HepG2 (cell line): ENCODE measurements at regions not wholly inside any gene's neighbourhood (a gene's known extent, or its start where the extent isn't known, plus 50 kb on each side); places are given as distances from the start of the nearest gene placed in this dataset.

ENCODE experiments used
- ATAC-seq: fragments of 200-7000 bp; cut with Tn5 transposase; 3 replicates; pipeline ENCODE4 v1.9.1; 2020; ENCODE audit warnings: mild to moderate bottlenecking, moderate library complexity
- BruUV-seq: library from RNA; stranded (reverse); fragments of 400-500 nt; replicated peaks from 2 replicates; lab custom pipeline; 2021; lab: Mats Ljungman, UMichigan
- CTCF ChIA-PET: fragments of 300-600 bp; formaldehyde crosslinking; extraction: SDS; loops from one replicate; lab custom pipeline; 2021; ENCODE audit warnings: low total read pairs, inconsistent platforms, low intra/inter-chr PET ratio; lab: Yijun Ruan, JAX
- POLR2A ChIA-PET: fragments of 350-600 bp; sonication (Branson Sonifier 250); formaldehyde crosslinking; loops from one replicate; lab custom pipeline; 2020; ENCODE audit warnings: antibody characterized with exemption, inconsistent platforms; lab: Yijun Ruan, JAX
- DNase-seq: peaks from one replicate; pipeline ENCODE4 v3.0.0-alpha.2; 2015; ENCODE audit warnings: low spot score
- FAIRE-seq: peaks from 3 replicates; lab custom pipeline; 2011; peaks lifted over from hg19 to GRCh38; lab: Jason Lieb, UNC
- H2AFZ ChIP-seq: one replicate; pipeline ENCODE4 v1.6.1; 2011; ENCODE audit warnings: low read length, inconsistent platforms
- H3K27ac ChIP-seq: fragments of 300-600 bp; 3 replicates; pipeline ENCODE4 v1.8.0; 2011; ENCODE audit warnings: mixed run types, mild to moderate bottlenecking, mixed read lengths, low read length, inconsistent platforms; ENCODE audit not compliant: insufficient read depth; ENCODE audit errors: extremely low read length
- H3K27me3 ChIP-seq, 2 experiments: fragments of 200-600 bp in 1 of 2; 2 replicates in 1 of 2; 3 replicates in 1 of 2; pipeline versions ENCODE4 v1.6.0 to v1.8.0; 2011; ENCODE audit warnings: low read length in 2 of 2, mild to moderate bottlenecking in 2 of 2, moderate library complexity in 2 of 2, inconsistent platforms in 1 of 2; ENCODE audit not compliant: insufficient read depth in 2 of 2, control insufficient read depth in 1 of 2
- H3K36me3 ChIP-seq, 2 experiments: fragments of 200-600 bp in 1 of 2; replicated peaks in 1 of 2; 2 replicates in 1 of 2; 3 replicates in 1 of 2; pipeline versions ENCODE4 v1.5.1 to v1.8.0; 2011; ENCODE audit warnings: low read length in 2 of 2, inconsistent platforms in 1 of 2; ENCODE audit not compliant: insufficient read depth in 2 of 2, control insufficient read depth in 1 of 2
- H3K4me1 ChIP-seq: 2 replicates; pipeline ENCODE4 v1.5.1; 2012; ENCODE audit warnings: low read length, inconsistent platforms; ENCODE audit not compliant: insufficient read depth
- H3K4me2 ChIP-seq: 2 replicates; pipeline ENCODE4 v1.6.0; 2011; ENCODE audit warnings: low read depth, low read length, inconsistent platforms
- H3K4me3 ChIP-seq, 3 experiments: fragments of 200-600 bp in 1 of 3; sonication (generic), shearing (Covaris generic) in 1 of 3; replicated peaks in 1 of 3; 2 replicates each; pipeline ENCODE4 v1.5.1; 2011 to 2016; ENCODE audit warnings: low read length in 3 of 3, inconsistent platforms in 2 of 3, low read depth in 2 of 3, mild to moderate bottlenecking in 2 of 3, control low read depth in 1 of 3, mixed read lengths in 1 of 3; ENCODE audit not compliant: insufficient read depth in 1 of 3
- H3K79me2 ChIP-seq: one replicate; pipeline ENCODE4 v1.6.1; 2011; ENCODE audit warnings: low read length, inconsistent platforms; ENCODE audit not compliant: insufficient read depth
- H3K9ac ChIP-seq: 2 replicates; pipeline ENCODE4 v1.6.0; 2011; ENCODE audit warnings: mild to moderate bottlenecking, low read depth, low read length, inconsistent platforms; ENCODE audit not compliant: insufficient read depth
- H3K9me3 ChIP-seq: 2 replicates; pipeline ENCODE4 v1.5.1; 2012; ENCODE audit warnings: mild to moderate bottlenecking, low read length
- H4K20me1 ChIP-seq: 2 replicates; pipeline ENCODE4 v1.6.0; 2011; ENCODE audit warnings: inconsistent platforms, mild to moderate bottlenecking, low read length, moderate library complexity; ENCODE audit not compliant: insufficient read depth
- CERS6 ChIP-seq: sonication (generic); formaldehyde crosslinking; IDR thresholded peaks from 2 replicates; pipeline ENCODE4 v1.5.0; 2020; ENCODE audit warnings: missing genetic modification reagents
- CHCHD3 ChIP-seq: sonication (generic); formaldehyde crosslinking; IDR thresholded peaks from 2 replicates; pipeline ENCODE4 v1.8.0; 2022; ENCODE audit warnings: mild to moderate bottlenecking, missing genetic modification reagents, moderate library complexity
- MED13 ChIP-seq: sonication (generic); formaldehyde crosslinking; IDR thresholded peaks from 2 replicates; pipeline ENCODE4 v1.5.0; 2020; ENCODE audit warnings: missing genetic modification reagents
- SIX1 ChIP-seq: sonication (generic); formaldehyde crosslinking; IDR thresholded peaks from 2 replicates; pipeline ENCODE4 v1.4.0; 2020; ENCODE audit warnings: missing genetic modification reagents, borderline replicate concordance
- ZBTB10 ChIP-seq: sonication (generic); formaldehyde crosslinking; IDR thresholded peaks from 2 replicates; pipeline ENCODE4 v1.4.0; 2020; ENCODE audit warnings: missing genetic modification reagents, borderline replicate concordance
- ZFP36 ChIP-seq: fragments of 150-350 bp; IDR thresholded peaks from 2 replicates; pipeline ENCODE4 v1.6.1; 2018; ENCODE audit warnings: borderline replicate concordance, low read length, low read depth; ENCODE audit not compliant: partially characterized antibody
- ZNF468 ChIP-seq: sonication (generic); formaldehyde crosslinking; IDR thresholded peaks from 2 replicates; pipeline ENCODE4 v1.8.0; 2022; ENCODE audit warnings: mild to moderate bottlenecking, moderate library complexity, missing genetic modification reagents
- ZNF773 ChIP-seq: sonication (generic); formaldehyde crosslinking; IDR thresholded peaks from 2 replicates; pipeline ENCODE4 v1.4.0; 2020; ENCODE audit warnings: missing genetic modification reagents, borderline replicate concordance
- WGBS: methylation state at CpG from one replicate; pipeline ENCODE4 v1.1.6; 2017; ENCODE audit warnings: low lambda C conversion rate; 5-methylcytosine and 5-hydroxymethylcytosine counted together
- in situ Hi-C: cut with HindIII; loops from 2 replicates; pipeline ENCODE4 v1.10.0; 2017; ENCODE audit warnings: low pct_unique_long_range_greater_than_20kb; ENCODE audit not compliant: extremely low pct_ligation_motif_present
- intact Hi-C: fragments of 100-400 bp; cut with micrococcal nuclease; formaldehyde crosslinking; loops from one replicate; pipeline ENCODE4 v1.10.0; 2022; ENCODE audit not compliant: unreplicated experiment

- Histone ChIP-seq H3K4me1 (no peaks in the 10 kb centered on the region), H3K9me3 (no peaks in the 10 kb centered on the region), H3K27me3 (peaks cover 0 to 3% of the 10 kb centered on the region in 2 experiments; a peak in 1 of 5 replicates), H3K4me2 (no peak overlapping the region), H3K36me3 (no peaks in the 10 kb centered on the region), H3K27ac (no peak overlapping the region), H3K4me3 (no peak overlapping the region), H3K79me2 (no peaks in the 10 kb centered on the region), H3K9ac (no peak overlapping the region), H2AFZ (no peak overlapping the region), H4K20me1 (no peaks in the 10 kb centered on the region)
- CTCF ChIA-PET, result no interaction called here
- BruUV-seq, result no TSS peak
- intact Hi-C loops, result no loop called here
- no peak for TF ChIP-seq MED13 (CRISPR knock-in tag)
- TF ChIP-seq ZNF773, result no peak
- TF ChIP-seq CHCHD3 (CRISPR knock-in tag), result no peak
- no peak for TF ChIP-seq SIX1 (CRISPR knock-in tag)
- in situ Hi-C loops, result no loop called here
- ATAC-seq (no peak), DNase-seq (no peak), FAIRE-seq (no peak)
- POLR2A ChIA-PET, result no interaction called here
- WGBS, result 56% methylated on average over 5 of the region's 5 CpGs
Observed at GRCh38 chr13:31461923-31462322, 262.1 kb downstream of the B3GLCT start.

GRCh38 chr13:31462766-31463165, 263.0 kb downstream of the B3GLCT start:
- Histone ChIP-seq H4K20me1 (no peaks in the 10 kb centered on the region), H3K9me3 (no peaks in the 10 kb centered on the region), H3K27ac (no peak overlapping the region), H2AFZ (no peak overlapping the region), H3K4me2 (no peak overlapping the region), H3K4me1 (no peaks in the 10 kb centered on the region), H3K36me3 (no peaks in the 10 kb centered on the region), H3K9ac (no peak overlapping the region), H3K27me3 (peaks cover 1 to 5% of the 10 kb centered on the region in 2 experiments; a peak in 1 of 5 replicates), H3K4me3 (no peak overlapping the region), H3K79me2 (no peaks in the 10 kb centered on the region)
- ChIA-PET POLR2A (no interaction called here), CTCF (no interaction called here)
- DNase-seq (no peak), ATAC-seq (no peak), FAIRE-seq (no peak)
- no TSS peak for BruUV-seq
- intact Hi-C loops, result no loop called here
- TF ChIP-seq CERS6 (CRISPR knock-in tag), result no peak
- TF ChIP-seq ZBTB10, result no peak
- no peak for TF ChIP-seq MED13 (CRISPR knock-in tag)
- no peak for TF ChIP-seq ZNF468 (CRISPR knock-in tag)
- TF ChIP-seq ZFP36, result no peak
- in situ Hi-C loops, result no loop called here
- 17% methylated on average over 3 of the region's 3 CpGs for WGBS
